VCaP (cell line): ENCODE measurements at regions not wholly inside any gene's neighbourhood (a gene's known extent, or its start where the extent isn't known, plus 50 kb on each side); places are given as distances from the start of the nearest gene placed in this dataset.
"Not testable (repeated sequence)": the region's sequence is repeated elsewhere in the genome, so short reads cannot be mapped to it uniquely, and the experiment has no call there.

ENCODE experiments used
- H3K27ac ChIP-seq: fragments of 450-650 bp; 2 replicates; pipeline ENCODE4 v1.5.1; 2017
- TF ChIP-seq, protein P1 (sequence below): fragments of 450-650 bp; conservative IDR thresholded peaks from 2 replicates; pipeline ENCODE4 v1.5.1; 2017; ENCODE audit warnings: mild to moderate bottlenecking, moderate library complexity

DNA sequence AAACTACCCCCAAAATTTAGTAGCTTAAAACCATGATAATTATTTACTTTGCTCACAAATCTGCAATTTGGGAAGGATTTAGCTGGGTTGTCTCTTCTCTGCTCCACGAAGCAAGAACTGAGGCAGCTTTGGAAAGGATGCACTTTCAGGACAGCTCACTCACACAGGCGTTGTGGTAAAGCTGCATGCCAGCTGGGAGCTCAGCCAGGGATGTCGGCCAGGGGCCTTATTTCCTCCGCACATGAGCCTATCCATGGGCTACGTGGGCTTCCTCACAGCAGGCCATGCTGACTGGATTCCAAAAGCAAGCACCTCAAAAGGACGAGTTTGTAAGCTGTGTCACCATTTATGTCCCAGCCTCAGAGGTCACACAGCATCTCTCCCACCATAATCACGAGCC lies 301.3 kb upstream of the IGF1R start:
- TF ChIP-seq, protein P1, sequence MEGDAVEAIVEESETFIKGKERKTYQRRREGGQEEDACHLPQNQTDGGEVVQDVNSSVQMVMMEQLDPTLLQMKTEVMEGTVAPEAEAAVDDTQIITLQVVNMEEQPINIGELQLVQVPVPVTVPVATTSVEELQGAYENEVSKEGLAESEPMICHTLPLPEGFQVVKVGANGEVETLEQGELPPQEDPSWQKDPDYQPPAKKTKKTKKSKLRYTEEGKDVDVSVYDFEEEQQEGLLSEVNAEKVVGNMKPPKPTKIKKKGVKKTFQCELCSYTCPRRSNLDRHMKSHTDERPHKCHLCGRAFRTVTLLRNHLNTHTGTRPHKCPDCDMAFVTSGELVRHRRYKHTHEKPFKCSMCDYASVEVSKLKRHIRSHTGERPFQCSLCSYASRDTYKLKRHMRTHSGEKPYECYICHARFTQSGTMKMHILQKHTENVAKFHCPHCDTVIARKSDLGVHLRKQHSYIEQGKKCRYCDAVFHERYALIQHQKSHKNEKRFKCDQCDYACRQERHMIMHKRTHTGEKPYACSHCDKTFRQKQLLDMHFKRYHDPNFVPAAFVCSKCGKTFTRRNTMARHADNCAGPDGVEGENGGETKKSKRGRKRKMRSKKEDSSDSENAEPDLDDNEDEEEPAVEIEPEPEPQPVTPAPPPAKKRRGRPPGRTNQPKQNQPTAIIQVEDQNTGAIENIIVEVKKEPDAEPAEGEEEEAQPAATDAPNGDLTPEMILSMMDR, result no peak

DNA sequence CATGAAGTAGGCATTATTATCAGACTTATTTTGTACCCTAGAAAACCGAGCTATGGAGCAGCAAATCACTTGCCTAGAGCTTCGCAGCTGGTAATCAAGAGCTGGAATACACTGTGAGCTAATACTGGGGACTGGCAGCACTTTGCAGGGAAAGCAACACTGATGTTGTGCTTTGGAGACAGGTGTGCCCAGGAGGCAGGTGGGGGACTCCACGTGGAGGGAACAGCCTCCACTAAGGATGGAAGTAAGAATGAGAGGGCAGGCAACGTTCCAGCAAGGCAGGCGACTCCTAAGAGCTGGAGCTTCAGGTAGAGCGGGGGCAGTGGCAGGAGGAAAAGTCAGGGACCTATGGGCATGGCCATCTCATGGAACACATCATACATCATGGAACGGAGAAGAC lies 300.5 kb upstream of the IGF1R start:
- TF ChIP-seq, protein P1, result no peak
- no peak overlapping the region for H3K27ac ChIP-seq

More for the DNA sequence above, 301.3 kb upstream of the IGF1R start:
- H3K27ac ChIP-seq, result no peak overlapping the region

DNA sequence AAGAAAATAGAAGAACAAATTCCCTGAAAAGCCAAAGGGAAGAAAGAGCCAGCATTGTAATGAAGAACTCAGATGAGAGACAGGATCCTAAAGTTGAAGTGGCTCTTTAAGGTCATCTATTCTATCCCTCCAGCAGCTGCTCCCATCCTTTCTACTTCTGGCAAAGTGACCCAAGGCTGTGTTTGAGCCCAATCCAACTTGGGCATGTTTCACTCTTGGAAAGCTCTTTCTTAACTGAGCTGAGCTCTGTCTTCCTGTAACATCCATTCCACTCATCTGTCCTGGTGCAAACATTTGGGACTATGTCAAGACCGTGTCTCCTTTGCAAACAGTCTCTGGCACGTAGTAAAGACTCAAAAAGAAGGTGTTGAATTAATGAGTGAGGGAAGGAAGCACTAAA lies 298.1 kb upstream of the IGF1R start:
- TF ChIP-seq, protein P1, result no peak
- H3K27ac ChIP-seq, result no peak overlapping the region

DNA sequence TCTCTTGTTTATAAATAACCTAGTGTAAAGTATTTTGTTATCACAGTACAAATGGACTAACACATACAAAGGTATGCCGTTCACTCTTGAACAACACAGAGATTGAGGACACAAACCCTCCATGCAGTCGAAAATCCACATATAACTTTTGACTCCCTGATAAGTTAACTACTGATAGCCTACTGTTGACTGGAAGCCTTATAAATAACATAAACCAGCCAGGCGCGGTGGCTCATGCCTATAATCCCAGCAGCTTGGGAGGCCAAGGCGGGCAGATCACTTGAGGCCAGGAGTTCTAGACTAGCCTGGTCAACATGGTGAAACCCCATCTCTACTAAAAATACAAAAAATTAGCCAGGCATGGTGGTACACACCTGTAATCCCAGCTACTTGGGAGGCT lies 290.1 kb upstream of the IGF1R start:
- not testable (repeated sequence) for H3K27ac ChIP-seq

DNA sequence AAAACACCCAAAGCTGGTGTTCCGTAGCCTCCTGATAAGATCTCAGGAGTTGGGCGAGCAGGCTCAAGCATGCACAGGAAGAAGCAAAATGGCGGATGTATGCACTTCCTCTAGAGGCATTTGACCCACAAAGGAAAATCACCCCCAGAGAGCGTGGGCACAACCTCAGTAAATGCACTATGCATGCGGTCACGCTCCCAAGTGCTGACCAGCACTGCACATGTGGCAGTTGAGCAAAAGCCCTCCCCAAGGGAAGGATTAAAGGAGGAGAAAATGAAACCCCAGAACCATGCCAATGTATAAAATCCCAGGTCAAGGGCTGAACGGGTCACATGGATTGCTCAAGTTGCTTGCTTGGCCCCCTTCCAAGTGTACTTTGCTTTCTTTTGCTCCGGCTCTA lies 289.4 kb upstream of the IGF1R start:
- TF ChIP-seq, protein P1, result no peak
- no peak overlapping the region for H3K27ac ChIP-seq

DNA sequence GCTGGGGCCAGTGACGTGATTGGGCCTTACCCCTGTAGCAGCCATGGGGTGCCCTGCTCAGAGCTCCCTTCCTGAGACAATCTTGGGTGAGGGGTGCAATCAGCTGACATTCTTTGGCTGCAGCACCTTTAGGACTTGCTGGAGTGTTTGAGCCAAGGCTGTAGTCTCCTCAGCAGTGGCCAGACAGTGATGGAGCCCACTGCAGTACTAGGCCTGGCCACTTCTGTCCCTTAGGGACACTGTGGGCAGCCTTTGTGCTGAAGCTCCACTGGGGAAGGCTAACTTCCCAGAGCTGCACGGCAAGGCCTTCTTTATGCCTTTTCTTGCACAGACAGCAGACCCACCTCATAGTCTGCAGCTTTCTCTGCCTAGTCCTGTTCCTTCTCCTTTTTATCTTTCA lies 284.9 kb upstream of the IGF1R start:
- no peak overlapping the region for H3K27ac ChIP-seq
- TF ChIP-seq, protein P1, result no peak

DNA sequence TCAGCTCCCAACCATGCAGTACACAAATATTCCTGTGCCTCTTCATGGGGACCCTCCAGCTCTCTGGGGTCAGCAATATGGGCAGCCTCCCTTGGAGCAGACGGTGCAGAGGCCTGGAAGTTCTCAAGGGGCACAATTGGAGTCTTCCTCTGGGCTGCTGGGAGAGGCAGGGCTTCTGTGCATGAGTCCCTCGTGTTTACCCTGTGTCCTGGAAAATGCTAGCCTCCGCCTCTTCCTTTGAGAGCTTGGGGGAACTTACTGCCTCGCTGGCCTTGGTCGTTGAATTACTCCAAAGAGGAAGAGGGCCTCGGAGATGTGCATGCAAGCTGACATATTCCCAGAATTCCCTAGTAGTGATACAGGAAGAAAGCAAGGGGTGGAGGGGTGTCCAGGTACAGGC lies 284.4 kb upstream of the IGF1R start:
- TF ChIP-seq, protein P1, result no peak
- H3K27ac ChIP-seq, result no peak overlapping the region

DNA sequence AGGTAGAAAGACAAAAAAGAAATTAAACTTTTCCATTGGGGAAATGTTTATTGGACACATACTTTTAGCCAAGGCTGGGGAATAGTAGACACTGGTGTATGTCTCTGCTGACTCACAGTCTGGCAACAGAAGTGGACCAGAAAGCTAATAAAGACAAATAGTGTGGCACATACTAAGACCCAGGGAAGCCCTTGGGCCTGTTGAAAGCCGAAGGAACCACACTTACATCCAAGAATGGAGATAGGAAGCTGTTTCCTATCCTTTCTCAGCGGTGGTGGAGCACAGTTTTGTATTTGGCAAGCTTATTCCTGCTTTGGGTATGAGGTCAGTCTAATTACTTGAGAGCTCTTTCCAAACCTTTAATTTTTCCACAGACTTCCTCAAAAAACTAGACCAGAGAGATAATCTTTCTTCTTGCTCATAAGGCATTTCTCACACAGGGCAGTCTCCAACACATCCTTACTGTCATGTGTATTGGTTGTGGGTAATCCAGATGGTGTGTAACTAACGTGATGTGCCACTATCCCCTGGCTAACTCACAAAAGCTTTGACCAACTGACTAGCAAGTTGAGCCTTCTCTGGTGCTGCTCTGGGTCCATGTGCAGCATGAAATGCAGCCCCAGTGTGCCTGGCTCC lies 279.1 kb upstream of the IGF1R start:
- TF ChIP-seq, protein P1, result no peak
- H3K27ac ChIP-seq, result no peak overlapping the region
